CD14-positive monocyte (primary cell): ENCODE measurements at regions not wholly inside any gene's neighbourhood (a gene's known extent, or its start where the extent isn't known, plus 50 kb on each side); places are given as distances from the start of the nearest gene placed in this dataset.

Experiments used
- DNase-seq, 3 donors: peaks; one replicate each; pipeline ENCODE4 v3.0.0-alpha.2; 2011 to 2022
- H2AFZ ChIP-seq: 2 replicates; pipeline ENCODE4 v1.6.0; 2012; ENCODE audit warnings: mild to moderate bottlenecking, low read depth, low read length, inconsistent platforms; ENCODE audit not compliant: insufficient read depth, poor library complexity, severe bottlenecking
- H3K27ac ChIP-seq, 2 donors: 1 replicate in 1 of 2; 2 replicates in 1 of 2; pipeline ENCODE4 v1.5.1; 2012 to 2013; ENCODE audit warnings: low read length in 2 of 2, control low read depth in 1 of 2, inconsistent platforms in 1 of 2, low read depth in 1 of 2, mild to moderate bottlenecking in 1 of 2
- H3K27me3 ChIP-seq, 2 donors: one replicate each; pipeline versions ENCODE4 v1.6.0 to v1.6.1; 2011 to 2013; ENCODE audit warnings: low read length in 2 of 2; ENCODE audit not compliant: control insufficient read depth in 2 of 2, insufficient read depth in 2 of 2
- H3K36me3 ChIP-seq, 2 donors: replicated peaks in 1 of 2; 1 replicate in 1 of 2; 2 replicates in 1 of 2; pipeline versions ENCODE4 v1.5.1 to v1.6.1; 2012 to 2013; ENCODE audit warnings: low read length in 2 of 2, control low read depth in 1 of 2, inconsistent platforms in 1 of 2, mild to moderate bottlenecking in 1 of 2; ENCODE audit not compliant: insufficient read depth in 2 of 2, control insufficient read depth in 1 of 2
- H3K4me1 ChIP-seq, 2 donors: 1 replicate in 1 of 2; 2 replicates in 1 of 2; pipeline versions ENCODE4 v1.5.1 to v1.6.1; 2012 to 2013; ENCODE audit warnings: low read length in 2 of 2, control low read depth in 1 of 2, inconsistent platforms in 1 of 2, mild to moderate bottlenecking in 1 of 2, moderate library complexity in 1 of 2; ENCODE audit not compliant: insufficient read depth in 2 of 2, control insufficient read depth in 1 of 2
- H3K4me2 ChIP-seq: replicated peaks from 2 replicates; pipeline ENCODE3; 2012; ENCODE audit warnings: low read length, moderate library complexity, mild to moderate bottlenecking; ENCODE audit not compliant: poor library complexity, severe bottlenecking; ENCODE audit errors: extremely low read depth
- H3K4me3 ChIP-seq, 3 experiments: fragments of 200-600 bp in 1 of 3; sonication (generic) in 1 of 3; replicated peaks in 1 of 3; 1 replicate in 2 of 3; 2 replicates in 1 of 3; pipeline ENCODE4 v1.5.1; 2011 to 2013; ENCODE audit warnings: low read length in 3 of 3, mild to moderate bottlenecking in 3 of 3, control low read depth in 2 of 3, low read depth in 2 of 3, inconsistent platforms in 1 of 3, moderate library complexity in 1 of 3
- H3K79me2 ChIP-seq: 2 replicates; pipeline ENCODE4 v1.6.0; 2012; ENCODE audit warnings: mild to moderate bottlenecking, control low read depth, inconsistent platforms, low read length, moderate library complexity; ENCODE audit not compliant: insufficient read depth
- H3K9ac ChIP-seq: 2 replicates; pipeline ENCODE4 v1.6.0; 2017; ENCODE audit warnings: low read length, mild to moderate bottlenecking; ENCODE audit not compliant: insufficient read depth, poor library complexity, severe bottlenecking
- H3K9me3 ChIP-seq, 2 donors: replicated peaks in 1 of 2; 1 replicate in 1 of 2; 2 replicates in 1 of 2; pipeline versions ENCODE4 v1.5.1 to v1.6.1; 2012 to 2013; ENCODE audit warnings: low read length in 2 of 2, control low read depth in 1 of 2; ENCODE audit not compliant: control insufficient read depth in 1 of 2, insufficient read depth in 1 of 2
- H4K20me1 ChIP-seq: 2 replicates; pipeline ENCODE4 v1.6.0; 2012; ENCODE audit warnings: mild to moderate bottlenecking, low read length, control low read depth, moderate library complexity; ENCODE audit not compliant: insufficient read depth
- H3K27ac Mint-ChIP-seq, 7 donors: one replicate each; pipeline ENCODE4 v1.8.0; 2020; ENCODE audit warnings: mild to moderate bottlenecking in 7 of 7, mixed read lengths in 7 of 7, moderate library complexity in 6 of 7, inconsistent platforms in 2 of 7
- H3K27me3 Mint-ChIP-seq, 3 donors: one replicate each; pipeline ENCODE4 v1.8.0; 2021 to 2022; ENCODE audit warnings: low read depth in 3 of 3, mild to moderate bottlenecking in 3 of 3, mixed read lengths in 3 of 3, moderate library complexity in 3 of 3, inconsistent platforms in 1 of 3
- H3K36me3 Mint-ChIP-seq, 2 donors: one replicate each; pipeline ENCODE4 v1.8.0; 2020; ENCODE audit warnings: mixed read lengths in 2 of 2, inconsistent platforms in 1 of 2, mild to moderate bottlenecking in 1 of 2
- H3K4me1 Mint-ChIP-seq: one replicate; pipeline ENCODE4 v1.8.0; 2020; ENCODE audit warnings: mild to moderate bottlenecking, mixed read lengths
- H3K4me3 Mint-ChIP-seq, 2 donors: one replicate each; pipeline ENCODE4 v1.8.0; 2020; ENCODE audit warnings: mild to moderate bottlenecking in 2 of 2, mixed read lengths in 2 of 2, moderate library complexity in 1 of 2
- H3K9me3 Mint-ChIP-seq, 7 donors: one replicate each; pipeline ENCODE4 v1.8.0; 2020 to 2022; ENCODE audit warnings: mixed read lengths in 7 of 7, mild to moderate bottlenecking in 6 of 7, moderate library complexity in 6 of 7, inconsistent platforms in 2 of 7
- WGBS: methylation state at CpG from one replicate; pipeline ENCODE4 v1.1.5; 2013; ENCODE audit warnings: missing lambda C conversion rate; ENCODE audit not compliant: insufficient coverage; 5-methylcytosine and 5-hydroxymethylcytosine counted together
- intact Hi-C, 2 donors: fragments of 100-400 bp; cut with micrococcal nuclease; formaldehyde crosslinking; loops; one replicate each; pipeline versions ENCODE4 v1.15.0 to v1.15.1; 2023
- TF ChIP-seq, protein P1 (sequence below): fragments of 200-600 bp; IDR thresholded peaks from one replicate; pipeline ENCODE4 v1.8.0; 2022; ENCODE audit warnings: antibody characterized with exemption, mild to moderate bottlenecking

DNA sequence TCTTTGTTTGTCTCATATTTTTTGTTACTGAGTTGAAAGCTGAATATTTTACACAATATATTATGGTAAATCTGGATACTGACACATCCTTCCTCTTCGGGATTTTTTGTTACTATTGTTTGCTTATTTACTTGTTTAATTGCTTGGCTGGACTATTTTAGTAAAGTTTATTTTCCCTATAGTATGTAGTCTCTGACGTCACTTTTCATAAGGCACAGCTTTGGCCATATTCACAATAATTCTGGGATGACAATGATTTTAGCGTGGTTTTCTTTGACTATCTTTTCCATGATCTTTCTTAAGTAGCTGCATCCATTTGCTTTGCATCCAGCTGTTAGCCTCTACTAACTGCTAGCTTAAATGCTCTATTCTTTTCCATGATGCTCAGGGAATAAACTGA lies 552.4 kb downstream of the VGLL3 start:
- Mint-ChIP-seq H3K4me1 (no peaks in the 10 kb centered on the region), H3K4me3 (no peak overlapping the region), H3K27ac (no peak overlapping the region), H3K9me3 (peaks cover 0 to 3% (median 0%) of the 10 kb centered on the region in 7 donors), H3K36me3 (no peaks in the 10 kb centered on the region), H3K27me3 (peaks cover 0 to 1% (median 1%) of the 10 kb centered on the region in 3 donors)
- Histone ChIP-seq H3K4me3 (no peak overlapping the region), H3K27me3 (no peaks in the 10 kb centered on the region), H4K20me1 (no peaks in the 10 kb centered on the region), H3K9me3 (no peaks in the 10 kb centered on the region), H3K79me2 (no peaks in the 10 kb centered on the region), H3K36me3 (no peaks in the 10 kb centered on the region), H3K4me2 (no peak overlapping the region), H2AFZ (no peak overlapping the region), H3K27ac (no peak overlapping the region), H3K9ac (no peak overlapping the region), H3K4me1 (no peaks in the 10 kb centered on the region)
- intact Hi-C loops = no loop called here
- WGBS = 100% methylated on average over 2 of the region's 3 CpGs
- TF ChIP-seq, protein P1, sequence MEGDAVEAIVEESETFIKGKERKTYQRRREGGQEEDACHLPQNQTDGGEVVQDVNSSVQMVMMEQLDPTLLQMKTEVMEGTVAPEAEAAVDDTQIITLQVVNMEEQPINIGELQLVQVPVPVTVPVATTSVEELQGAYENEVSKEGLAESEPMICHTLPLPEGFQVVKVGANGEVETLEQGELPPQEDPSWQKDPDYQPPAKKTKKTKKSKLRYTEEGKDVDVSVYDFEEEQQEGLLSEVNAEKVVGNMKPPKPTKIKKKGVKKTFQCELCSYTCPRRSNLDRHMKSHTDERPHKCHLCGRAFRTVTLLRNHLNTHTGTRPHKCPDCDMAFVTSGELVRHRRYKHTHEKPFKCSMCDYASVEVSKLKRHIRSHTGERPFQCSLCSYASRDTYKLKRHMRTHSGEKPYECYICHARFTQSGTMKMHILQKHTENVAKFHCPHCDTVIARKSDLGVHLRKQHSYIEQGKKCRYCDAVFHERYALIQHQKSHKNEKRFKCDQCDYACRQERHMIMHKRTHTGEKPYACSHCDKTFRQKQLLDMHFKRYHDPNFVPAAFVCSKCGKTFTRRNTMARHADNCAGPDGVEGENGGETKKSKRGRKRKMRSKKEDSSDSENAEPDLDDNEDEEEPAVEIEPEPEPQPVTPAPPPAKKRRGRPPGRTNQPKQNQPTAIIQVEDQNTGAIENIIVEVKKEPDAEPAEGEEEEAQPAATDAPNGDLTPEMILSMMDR = no peak
- DNase-seq = no peak

DNA sequence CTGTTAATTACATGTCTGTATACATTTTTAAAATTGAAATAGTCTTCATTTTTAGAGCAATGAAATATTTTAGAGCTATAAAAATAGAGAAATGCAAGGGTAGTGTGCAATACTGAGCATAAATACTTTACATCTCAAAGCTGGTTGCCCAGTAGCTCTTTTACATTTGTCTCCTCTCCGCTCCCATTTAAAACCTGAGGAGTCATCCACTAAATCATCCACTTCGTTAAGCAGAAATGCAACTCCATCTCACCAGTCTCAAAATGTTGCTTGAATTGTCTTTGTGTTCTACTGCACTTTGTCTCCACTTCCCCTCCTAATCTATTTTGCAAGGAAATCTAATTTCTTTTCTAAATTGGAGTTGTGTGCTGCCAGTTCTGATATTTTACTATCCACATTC lies 563.6 kb downstream of the VGLL3 start:
- Histone ChIP-seq H3K4me3 (no peak overlapping the region), H3K79me2 (no peaks in the 10 kb centered on the region), H3K27ac (no peak overlapping the region), H4K20me1 (no peaks in the 10 kb centered on the region), H3K9me3 (peaks cover 0 to 5% of the 10 kb centered on the region in 2 donors), H3K4me1 (no peaks in the 10 kb centered on the region), H3K9ac (no peak overlapping the region), H3K4me2 (no peak overlapping the region), H3K27me3 (no peaks in the 10 kb centered on the region), H2AFZ (no peak overlapping the region), H3K36me3 (no peaks in the 10 kb centered on the region)
- Mint-ChIP-seq H3K27me3 (no peaks in the 10 kb centered on the region), H3K4me3 (no peak overlapping the region), H3K9me3 (peaks cover 0 to 7% (median 1%) of the 10 kb centered on the region in 7 donors), H3K4me1 (no peaks in the 10 kb centered on the region), H3K36me3 (no peaks in the 10 kb centered on the region), H3K27ac (no peak overlapping the region)
- intact Hi-C loops = no loop called here
- DNase-seq = no peak
- WGBS = 81% methylated on average over 2 of the region's 2 CpGs
- TF ChIP-seq, protein P1 = no peak
